ENCODE measurements at regions not wholly inside any gene's neighbourhood (a gene's known extent, or its start where the extent isn't known, plus 50 kb on each side); places are given as distances from the start of the nearest gene placed in this dataset.

- Histone ChIP-seq H3K36me3 (ENCODE audit: insufficient read depth, low read length) (no peaks in the 10 kb centered on the region), H3K27me3 (ENCODE audit: control insufficient read depth, insufficient read depth, low read length) (no peaks in the 10 kb centered on the region), H3K4me3 (ENCODE audit: low read length) (no peak overlapping the region), H3K9me3 (replicated peaks; ENCODE audit: low read length) (no peaks in the 10 kb centered on the region), H3K9ac (ENCODE audit: low read depth, low read length) (no peak overlapping the region), H3K4me1 (ENCODE audit: control insufficient read depth, insufficient read depth, low read length) (no peaks in the 10 kb centered on the region), H3K4me2 (ENCODE audit: low read length) (no peak overlapping the region)
These were observed 708.1 kb downstream of the MRPL39 start for GRCh38 chr21:24899138-24899537.

- Histone ChIP-seq H3K4me2 (ENCODE audit: low read length) (no peak overlapping the region), H3K9ac (ENCODE audit: low read depth, low read length) (no peak overlapping the region), H3K36me3 (ENCODE audit: insufficient read depth, low read length) (no peaks in the 10 kb centered on the region), H3K27me3 (ENCODE audit: control insufficient read depth, insufficient read depth, low read length) (no peaks in the 10 kb centered on the region), H3K4me1 (ENCODE audit: control insufficient read depth, insufficient read depth, low read length) (no peaks in the 10 kb centered on the region), H3K4me3 (ENCODE audit: low read length) (no peak overlapping the region), H3K9me3 (replicated peaks; ENCODE audit: low read length) (no peaks in the 10 kb centered on the region)
These were observed 709.4 kb downstream of the MRPL39 start for GRCh38 chr21:24897883-24898282.

- no peaks in the 10 kb centered on the region for H3K9me3 ChIP-seq (replicated peaks; ENCODE audit: low read length)
- no peaks in the 10 kb centered on the region for H3K36me3 ChIP-seq (ENCODE audit: insufficient read depth, low read length)
- no peaks in the 10 kb centered on the region for H3K4me1 ChIP-seq (ENCODE audit: control insufficient read depth, insufficient read depth, low read length)
- H3K4me2 ChIP-seq (ENCODE audit: low read length), result no peak overlapping the region
- no peak overlapping the region for H3K4me3 ChIP-seq (ENCODE audit: low read length)
- H3K27me3 ChIP-seq (ENCODE audit: control insufficient read depth, insufficient read depth, low read length), result no peaks in the 10 kb centered on the region
- no peak overlapping the region for H3K9ac ChIP-seq (ENCODE audit: low read depth, low read length)
These were observed 710.6 kb downstream of the MRPL39 start for GRCh38 chr21:24896735-24897124.

- Histone ChIP-seq H3K9ac (ENCODE audit: low read depth, low read length) (no peak overlapping the region), H3K9me3 (replicated peaks; ENCODE audit: low read length) (no peaks in the 10 kb centered on the region), H3K4me1 (ENCODE audit: control insufficient read depth, insufficient read depth, low read length) (no peaks in the 10 kb centered on the region), H3K36me3 (ENCODE audit: insufficient read depth, low read length) (no peaks in the 10 kb centered on the region), H3K4me2 (ENCODE audit: low read length) (no peak overlapping the region), H3K27me3 (ENCODE audit: control insufficient read depth, insufficient read depth, low read length) (no peaks in the 10 kb centered on the region), H3K4me3 (ENCODE audit: low read length) (no peak overlapping the region)
These were observed 711.2 kb downstream of the MRPL39 start for GRCh38 chr21:24895885-24896734.

GRCh38 chr21:24894324-24894723, 713.0 kb downstream of the MRPL39 start:
- no peak overlapping the region for H3K9ac ChIP-seq (ENCODE audit: low read depth, low read length)
- no peak overlapping the region for H3K4me2 ChIP-seq (ENCODE audit: low read length)
- no peaks in the 10 kb centered on the region for H3K36me3 ChIP-seq (ENCODE audit: insufficient read depth, low read length)
- no peak overlapping the region for H3K4me3 ChIP-seq (ENCODE audit: low read length)
- no peaks in the 10 kb centered on the region for H3K4me1 ChIP-seq (ENCODE audit: control insufficient read depth, insufficient read depth, low read length)
- no peaks in the 10 kb centered on the region for H3K27me3 ChIP-seq (ENCODE audit: control insufficient read depth, insufficient read depth, low read length)
- H3K9me3 ChIP-seq (replicated peaks; ENCODE audit: low read length), result no peaks in the 10 kb centered on the region

GRCh38 chr21:24890021-24890420, 717.3 kb downstream of the MRPL39 start:
- no peaks in the 10 kb centered on the region for H3K9me3 ChIP-seq (replicated peaks; ENCODE audit: low read length)
- no peak overlapping the region for H3K9ac ChIP-seq (ENCODE audit: low read depth, low read length)
- H3K4me3 ChIP-seq (ENCODE audit: low read length), result no peak overlapping the region
- no peaks in the 10 kb centered on the region for H3K36me3 ChIP-seq (ENCODE audit: insufficient read depth, low read length)
- H3K4me1 ChIP-seq (ENCODE audit: control insufficient read depth, insufficient read depth, low read length), result no peaks in the 10 kb centered on the region
- H3K4me2 ChIP-seq (ENCODE audit: low read length), result no peak overlapping the region
- H3K27me3 ChIP-seq (ENCODE audit: control insufficient read depth, insufficient read depth, low read length), result no peaks in the 10 kb centered on the region

GRCh38 chr21:24881506-24881905, 725.8 kb downstream of the MRPL39 start:
- H3K4me3 ChIP-seq (ENCODE audit: low read length), result no peak overlapping the region

GRCh38 chr21:24870633-24871032, 736.6 kb downstream of the MRPL39 start:
- Histone ChIP-seq H3K27me3 (ENCODE audit: control insufficient read depth, insufficient read depth, low read length) (no peaks in the 10 kb centered on the region), H3K9me3 (replicated peaks; ENCODE audit: low read length) (no peaks in the 10 kb centered on the region), H3K4me1 (ENCODE audit: control insufficient read depth, insufficient read depth, low read length) (no peaks in the 10 kb centered on the region), H3K4me3 (ENCODE audit: low read length) (no peak overlapping the region), H3K9ac (ENCODE audit: low read depth, low read length) (no peak overlapping the region), H3K36me3 (ENCODE audit: insufficient read depth, low read length) (no peaks in the 10 kb centered on the region), H3K4me2 (ENCODE audit: low read length) (no peak overlapping the region)

More at GRCh38 chr21:24881506-24881905, 725.8 kb downstream of the MRPL39 start:
- H3K9ac ChIP-seq (ENCODE audit: low read depth, low read length), result no peak overlapping the region
- H3K36me3 ChIP-seq (ENCODE audit: insufficient read depth, low read length), result no peaks in the 10 kb centered on the region
- H3K4me2 ChIP-seq (ENCODE audit: low read length), result no peak overlapping the region
- H3K27me3 ChIP-seq (ENCODE audit: control insufficient read depth, insufficient read depth, low read length), result no peaks in the 10 kb centered on the region
- no peaks in the 10 kb centered on the region for H3K4me1 ChIP-seq (ENCODE audit: control insufficient read depth, insufficient read depth, low read length)
- no peaks in the 10 kb centered on the region for H3K9me3 ChIP-seq (replicated peaks; ENCODE audit: low read length)

GRCh38 chr21:24869862-24870261, 737.4 kb downstream of the MRPL39 start:
- H3K36me3 ChIP-seq (ENCODE audit: insufficient read depth, low read length), result no peaks in the 10 kb centered on the region

GRCh38 chr21:24868117-24868516, 739.2 kb downstream of the MRPL39 start:
- H3K27me3 ChIP-seq (ENCODE audit: control insufficient read depth, insufficient read depth, low read length), result no peaks in the 10 kb centered on the region
- H3K36me3 ChIP-seq (ENCODE audit: insufficient read depth, low read length), result no peaks in the 10 kb centered on the region
- H3K4me3 ChIP-seq (ENCODE audit: low read length), result no peak overlapping the region
- no peak overlapping the region for H3K9ac ChIP-seq (ENCODE audit: low read depth, low read length)
- no peak overlapping the region for H3K4me2 ChIP-seq (ENCODE audit: low read length)
- H3K4me1 ChIP-seq (ENCODE audit: control insufficient read depth, insufficient read depth, low read length), result no peaks in the 10 kb centered on the region
- no peaks in the 10 kb centered on the region for H3K9me3 ChIP-seq (replicated peaks; ENCODE audit: low read length)

More at GRCh38 chr21:24869862-24870261, 737.4 kb downstream of the MRPL39 start:
- Histone ChIP-seq H3K4me3 (ENCODE audit: low read length) (no peak overlapping the region), H3K27me3 (ENCODE audit: control insufficient read depth, insufficient read depth, low read length) (no peaks in the 10 kb centered on the region), H3K4me2 (ENCODE audit: low read length) (no peak overlapping the region), H3K9ac (ENCODE audit: low read depth, low read length) (no peak overlapping the region), H3K4me1 (ENCODE audit: control insufficient read depth, insufficient read depth, low read length) (no peaks in the 10 kb centered on the region), H3K9me3 (replicated peaks; ENCODE audit: low read length) (no peaks in the 10 kb centered on the region)

- Histone ChIP-seq H3K36me3 (ENCODE audit: insufficient read depth, low read length) (no peaks in the 10 kb centered on the region), H3K4me3 (ENCODE audit: low read length) (no peak overlapping the region), H3K9ac (ENCODE audit: low read depth, low read length) (no peak overlapping the region), H3K4me2 (ENCODE audit: low read length) (no peak overlapping the region), H3K9me3 (replicated peaks; ENCODE audit: low read length) (no peaks in the 10 kb centered on the region), H3K4me1 (ENCODE audit: control insufficient read depth, insufficient read depth, low read length) (no peaks in the 10 kb centered on the region), H3K27me3 (ENCODE audit: control insufficient read depth, insufficient read depth, low read length) (no peaks in the 10 kb centered on the region)
These were observed 745.8 kb downstream of the MRPL39 start for GRCh38 chr21:24861471-24861870.

- Histone ChIP-seq H3K9me3 (replicated peaks; ENCODE audit: low read length) (no peaks in the 10 kb centered on the region), H3K27me3 (ENCODE audit: control insufficient read depth, insufficient read depth, low read length) (no peaks in the 10 kb centered on the region), H3K4me2 (ENCODE audit: low read length) (no peak overlapping the region), H3K4me3 (ENCODE audit: low read length) (no peak overlapping the region), H3K9ac (ENCODE audit: low read depth, low read length) (no peak overlapping the region), H3K4me1 (ENCODE audit: control insufficient read depth, insufficient read depth, low read length) (no peaks in the 10 kb centered on the region), H3K36me3 (ENCODE audit: insufficient read depth, low read length) (no peaks in the 10 kb centered on the region)
These were observed 751.0 kb downstream of the MRPL39 start for GRCh38 chr21:24856326-24856725.
